Cardiac fibroblast (primary cell): ENCODE measurements at regions not wholly inside any gene's neighbourhood (a gene's known extent, or its start where the extent isn't known, plus 50 kb on each side); places are given as distances from the start of the nearest gene placed in this dataset.

ENCODE experiments used
- DNase-seq, 2 donors: peaks; one replicate each; pipeline versions ENCODE4 v3.0.0 to v3.0.0-alpha.2; 2010; ENCODE audit warnings: low read depth in 2 of 2
- H3K4me3 ChIP-seq, 2 donors: replicated peaks in 1 of 2; 1 replicate in 1 of 2; 2 replicates in 1 of 2; pipeline ENCODE4 v1.5.1; 2011; ENCODE audit warnings: low read depth in 2 of 2, low read length in 2 of 2, mild to moderate bottlenecking in 2 of 2, moderate library complexity in 1 of 2
- TF ChIP-seq, protein P1 (sequence below): IDR thresholded peaks from one replicate; pipeline ENCODE4 v1.5.1; 2011; ENCODE audit warnings: low read depth, mild to moderate bottlenecking, low read length, inconsistent platforms

DNA sequence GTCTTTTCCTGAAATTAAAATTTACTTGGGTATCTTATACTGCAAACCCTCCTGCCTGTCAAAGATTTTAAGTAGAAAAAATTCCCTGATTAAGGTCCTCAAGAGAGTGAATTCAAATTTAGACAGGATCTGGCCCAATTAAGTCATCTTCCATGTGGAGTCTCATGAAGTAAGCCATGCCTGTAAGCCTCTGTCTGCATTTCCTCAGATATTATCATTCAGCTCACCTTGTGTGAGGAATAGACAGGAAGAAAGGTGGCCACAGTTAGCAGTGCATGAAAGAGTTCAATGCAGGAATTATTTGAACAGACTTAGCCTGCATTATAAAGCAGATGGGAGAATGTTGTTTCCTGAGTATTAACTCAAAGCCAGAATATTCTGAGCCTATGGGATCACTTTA, 174.7 kb downstream of the HS3ST3A1 start:
- no peak overlapping the region for H3K4me3 ChIP-seq
- DNase-seq: no peak
- TF ChIP-seq, protein P1, sequence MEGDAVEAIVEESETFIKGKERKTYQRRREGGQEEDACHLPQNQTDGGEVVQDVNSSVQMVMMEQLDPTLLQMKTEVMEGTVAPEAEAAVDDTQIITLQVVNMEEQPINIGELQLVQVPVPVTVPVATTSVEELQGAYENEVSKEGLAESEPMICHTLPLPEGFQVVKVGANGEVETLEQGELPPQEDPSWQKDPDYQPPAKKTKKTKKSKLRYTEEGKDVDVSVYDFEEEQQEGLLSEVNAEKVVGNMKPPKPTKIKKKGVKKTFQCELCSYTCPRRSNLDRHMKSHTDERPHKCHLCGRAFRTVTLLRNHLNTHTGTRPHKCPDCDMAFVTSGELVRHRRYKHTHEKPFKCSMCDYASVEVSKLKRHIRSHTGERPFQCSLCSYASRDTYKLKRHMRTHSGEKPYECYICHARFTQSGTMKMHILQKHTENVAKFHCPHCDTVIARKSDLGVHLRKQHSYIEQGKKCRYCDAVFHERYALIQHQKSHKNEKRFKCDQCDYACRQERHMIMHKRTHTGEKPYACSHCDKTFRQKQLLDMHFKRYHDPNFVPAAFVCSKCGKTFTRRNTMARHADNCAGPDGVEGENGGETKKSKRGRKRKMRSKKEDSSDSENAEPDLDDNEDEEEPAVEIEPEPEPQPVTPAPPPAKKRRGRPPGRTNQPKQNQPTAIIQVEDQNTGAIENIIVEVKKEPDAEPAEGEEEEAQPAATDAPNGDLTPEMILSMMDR: no peak

DNA sequence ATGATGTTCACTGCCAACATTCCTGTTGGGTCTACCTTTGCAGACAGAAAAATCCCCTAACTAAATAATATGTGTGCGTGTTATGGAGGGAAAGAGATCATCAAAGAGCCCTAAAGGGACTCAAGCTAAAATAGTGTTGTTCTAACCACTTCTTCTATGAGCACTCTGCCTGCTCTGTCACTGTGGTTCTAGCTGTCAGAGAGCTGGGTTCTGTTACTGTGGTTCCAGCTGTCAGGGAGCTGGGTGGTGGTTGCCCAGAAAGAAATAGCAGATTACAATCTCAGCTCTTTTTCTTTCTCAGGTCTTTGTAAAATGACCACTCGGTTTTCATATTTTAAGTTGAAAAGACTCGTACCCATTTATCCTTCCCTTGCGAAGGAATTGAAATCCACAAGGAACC, 176.3 kb downstream of the HS3ST3A1 start:
- DNase-seq: no peak
- no peak overlapping the region for H3K4me3 ChIP-seq
- TF ChIP-seq, protein P1: no peak

DNA sequence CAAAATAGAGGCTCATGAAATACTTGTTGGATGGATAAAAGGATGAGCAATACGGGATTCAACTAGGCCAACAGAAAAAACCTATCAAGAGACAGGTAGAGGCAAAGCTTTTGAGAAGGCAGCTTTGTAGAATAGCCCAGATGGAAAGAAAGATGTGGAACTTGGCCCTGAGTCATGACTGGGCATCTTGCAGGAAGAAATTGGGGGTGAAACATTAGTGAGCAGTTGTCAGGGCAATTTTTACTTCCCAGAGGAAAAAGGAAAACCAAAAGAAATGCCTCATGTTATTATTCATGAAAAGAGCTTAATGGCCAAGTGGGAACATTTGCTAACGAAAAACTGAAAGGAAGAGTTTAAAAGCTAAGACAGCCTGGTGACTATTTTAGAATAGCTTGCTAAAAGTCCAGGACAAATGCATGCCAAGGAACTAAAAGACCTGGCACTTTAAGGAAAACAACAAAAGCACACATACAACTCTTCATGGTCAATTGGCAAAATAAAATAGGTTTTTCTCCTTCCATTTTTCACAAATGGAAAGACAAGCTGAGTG, 180.1 kb downstream of the HS3ST3A1 start:
- no peak overlapping the region for H3K4me3 ChIP-seq
- TF ChIP-seq, protein P1: no peak
- DNase-seq: peak in 1 of 2 donors; percentile 51

DNA sequence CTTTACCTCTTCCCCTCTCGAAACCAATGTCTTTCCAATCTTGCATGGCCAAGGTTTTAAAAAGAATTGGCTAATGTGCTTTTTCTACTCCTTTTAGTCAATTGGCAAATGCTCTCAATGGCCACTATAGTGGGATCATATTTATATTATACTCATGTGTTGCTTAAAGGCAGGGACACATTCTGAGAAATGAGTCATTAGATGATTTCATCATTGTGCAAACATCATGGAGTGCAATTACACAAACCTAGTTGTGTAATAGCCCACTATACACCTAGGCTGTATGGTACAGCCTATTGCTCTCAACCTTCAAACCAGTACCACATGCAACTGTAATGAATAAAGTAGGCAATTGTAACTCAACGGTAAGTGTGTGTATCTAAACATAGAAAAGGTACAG, 180.9 kb downstream of the HS3ST3A1 start:
- peak; percentile 72 to 93 for DNase-seq
- TF ChIP-seq, protein P1: no peak
- no peak overlapping the region for H3K4me3 ChIP-seq

DNA sequence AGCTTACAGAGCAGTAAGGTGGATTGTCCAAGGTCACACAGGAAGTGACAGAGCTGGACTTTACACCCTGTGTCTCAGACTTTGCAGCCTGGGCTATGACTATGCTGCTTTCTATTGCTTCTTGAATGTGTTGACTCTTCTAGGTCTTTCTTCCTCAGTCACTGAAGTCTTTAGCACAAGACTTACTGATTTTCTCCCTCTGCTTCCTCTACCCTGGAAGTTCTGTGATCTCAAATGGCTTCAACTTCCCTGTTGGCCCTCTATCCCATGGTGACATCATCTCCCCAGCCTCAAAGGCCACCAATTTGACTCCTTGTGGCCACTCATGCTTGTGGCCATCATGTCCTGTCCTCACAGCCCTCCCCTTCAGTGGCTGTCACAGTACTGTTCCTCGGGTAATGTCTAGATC, 181.3 kb downstream of the HS3ST3A1 start:
- TF ChIP-seq, protein P1: no peak
- DNase-seq: peak in 1 of 2 donors; percentile 41

DNA sequence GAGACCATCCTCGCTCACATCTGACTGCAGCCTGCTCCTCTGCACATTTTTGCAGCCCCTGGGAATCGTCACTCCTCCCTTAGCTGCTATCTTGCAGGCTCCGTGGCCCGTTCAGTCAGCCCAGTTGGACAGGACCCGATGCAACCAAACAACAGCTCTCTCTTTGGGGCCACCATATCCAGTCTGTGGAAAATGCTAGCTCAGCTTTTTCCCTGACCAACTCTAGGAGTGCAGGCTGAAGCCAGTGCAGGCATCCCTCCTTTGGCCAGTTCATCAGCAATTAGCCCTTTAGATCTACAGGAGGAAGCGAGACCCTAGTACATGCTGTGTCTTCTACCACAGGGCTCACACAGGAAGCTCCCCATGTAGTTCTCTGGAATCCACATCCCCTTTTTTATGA, 182.1 kb downstream of the HS3ST3A1 start:
- no peak overlapping the region for H3K4me3 ChIP-seq
- TF ChIP-seq, protein P1: no peak
- no peak for DNase-seq

More for the DNA sequence above, 181.3 kb downstream of the HS3ST3A1 start:
- no peak overlapping the region for H3K4me3 ChIP-seq

DNA sequence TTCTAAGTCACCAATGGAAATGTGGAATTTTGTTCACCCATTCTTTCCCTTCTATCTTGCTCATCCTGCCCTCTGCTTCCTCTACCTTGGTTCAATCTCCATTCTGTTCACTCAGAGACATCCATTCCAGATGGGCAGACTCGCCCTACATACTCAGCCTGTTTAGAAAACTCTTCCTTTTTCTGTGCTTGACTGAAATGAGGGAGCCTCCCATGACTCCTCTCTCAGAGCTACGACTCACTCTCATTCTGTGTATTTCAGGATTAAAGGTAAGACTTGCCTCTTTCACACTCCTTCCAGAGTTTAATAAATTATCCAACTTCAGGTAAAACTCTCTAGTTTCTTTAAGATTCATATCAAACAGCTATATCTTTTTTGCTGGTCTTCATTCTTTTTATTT, 182.8 kb downstream of the HS3ST3A1 start:
- no peak overlapping the region for H3K4me3 ChIP-seq
- TF ChIP-seq, protein P1: no peak
- no peak for DNase-seq
